ENCODE measurements at regions not wholly inside any gene's neighbourhood (a gene's known extent, or its start where the extent isn't known, plus 50 kb on each side); places are given as distances from the start of the nearest gene placed in this dataset.
A peak's percentile ranks its signal among the peaks of the same experiment; 100 is the strongest.

DNA sequence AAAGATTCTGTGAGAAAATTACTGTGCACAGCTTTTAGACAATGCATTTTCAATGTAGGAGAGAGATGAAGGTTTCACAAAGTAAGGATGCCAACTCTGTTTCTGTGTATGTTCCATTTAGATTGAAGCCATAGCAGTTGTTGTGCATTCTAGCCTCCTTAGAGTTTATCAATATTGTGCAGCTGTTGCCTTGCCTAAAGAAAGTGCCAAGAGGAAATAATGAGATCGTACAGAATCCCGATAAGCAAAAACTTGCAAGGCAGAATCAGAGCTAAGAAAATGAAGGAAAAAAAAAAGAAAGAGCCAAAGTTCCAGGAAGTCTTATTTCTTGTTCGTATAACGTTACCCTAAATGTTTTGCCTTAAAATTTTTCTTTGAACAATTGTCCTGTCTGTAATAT lies 965.0 kb downstream of the DCDC2C start:
- in situ Hi-C loops (cut with HindIII; ENCODE audit: low pct_unique_long_range_greater_than_20kb, low sequenced_read_pairs): no loop called here

DNA sequence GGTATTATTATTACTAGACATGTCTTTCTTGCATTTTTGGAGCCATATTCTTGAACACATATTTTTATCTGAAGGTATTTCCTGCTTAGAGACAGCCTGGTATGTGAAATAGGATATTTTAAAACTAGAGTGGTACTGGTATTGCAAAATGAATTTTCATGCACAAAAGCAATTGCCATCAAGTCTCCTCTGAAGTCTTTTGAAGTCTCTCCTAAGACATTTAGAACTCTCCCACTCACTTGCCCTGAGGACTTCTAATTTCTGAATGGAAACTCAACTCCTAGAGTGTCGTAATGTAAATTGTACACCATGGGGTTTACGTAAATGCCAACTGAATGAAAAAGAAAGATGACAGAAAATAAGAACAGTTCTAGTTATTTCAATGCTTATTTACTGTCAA lies 967.0 kb downstream of the DCDC2C start:
- no peak for DNase-seq (ENCODE audit: low read depth)
- in situ Hi-C loops (cut with HindIII; ENCODE audit: low pct_unique_long_range_greater_than_20kb, low sequenced_read_pairs): no loop called here

More for the DNA sequence above, 965.0 kb downstream of the DCDC2C start:
- DNase-seq (ENCODE audit: low read depth): no peak

DNA sequence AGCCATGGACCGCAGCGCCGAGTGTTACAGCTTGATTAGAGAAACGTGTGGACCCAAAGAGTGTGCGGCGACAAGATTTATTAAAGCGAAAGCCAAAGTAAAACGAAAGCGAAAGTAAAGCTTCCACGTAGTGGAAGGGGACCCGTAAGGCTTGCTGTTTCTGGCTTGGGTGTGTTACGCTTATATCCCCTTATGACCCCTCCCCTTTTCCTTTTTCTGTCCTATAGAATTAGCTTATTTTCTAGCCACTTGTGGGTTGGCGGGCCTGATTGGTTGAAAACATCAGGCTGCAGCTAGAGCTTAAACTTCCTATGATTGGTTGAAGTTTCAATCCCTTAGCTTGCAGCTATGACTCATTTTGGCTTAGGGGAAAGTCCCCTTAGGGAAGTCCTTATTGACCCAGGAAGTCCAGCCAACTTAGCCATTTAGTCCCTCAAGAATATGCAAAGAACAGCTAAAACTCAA lies 969.7 kb downstream of the DCDC2C start:
- DNase-seq (ENCODE audit: low read depth): peak; percentile 99
- in situ Hi-C loops (cut with HindIII; ENCODE audit: low pct_unique_long_range_greater_than_20kb, low sequenced_read_pairs): no loop called here

DNA sequence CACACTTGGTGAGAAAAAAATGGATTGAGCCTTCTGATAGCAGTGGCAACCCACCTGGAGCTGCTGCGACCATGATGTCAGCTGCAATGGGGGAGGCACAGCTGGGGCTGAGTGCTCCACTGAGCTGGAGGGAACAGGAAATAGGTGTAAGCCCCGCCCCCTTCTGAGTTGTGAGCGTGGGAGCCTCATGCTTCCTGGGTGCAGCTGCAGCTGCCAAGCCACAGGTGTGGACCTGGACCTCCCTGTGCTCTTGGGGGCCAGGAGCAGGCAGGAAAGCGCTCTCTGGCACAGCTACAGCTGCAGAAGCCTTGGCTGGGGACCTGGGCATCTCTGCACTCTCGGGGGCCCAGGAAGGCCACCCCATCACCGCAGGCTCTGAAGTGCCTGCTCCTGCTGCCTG lies 970.6 kb downstream of the DCDC2C start:
- DNase-seq (ENCODE audit: low read depth): no peak
- in situ Hi-C loops (cut with HindIII; ENCODE audit: low pct_unique_long_range_greater_than_20kb, low sequenced_read_pairs): no loop called here

DNA sequence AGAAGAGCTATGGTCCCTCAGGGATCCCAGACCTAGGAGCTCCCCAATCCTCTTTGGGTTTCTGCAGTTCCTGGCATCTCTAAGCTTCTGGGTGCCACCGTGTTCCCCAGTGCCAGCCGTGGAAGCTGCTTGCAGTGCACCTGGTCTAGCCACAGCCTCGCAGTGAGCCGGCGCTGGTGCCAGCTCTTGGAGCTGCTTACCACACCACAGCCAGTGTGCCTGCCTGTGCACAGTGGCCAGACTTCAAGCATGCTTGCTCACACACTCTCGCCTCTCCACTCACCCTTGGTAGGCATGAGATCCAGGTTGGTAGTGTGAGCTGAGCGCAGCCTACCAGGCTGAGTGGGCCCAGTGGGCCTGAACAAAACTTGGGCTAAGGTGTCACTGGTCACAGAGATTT lies 971.9 kb downstream of the DCDC2C start:
- in situ Hi-C loops (cut with HindIII; ENCODE audit: low pct_unique_long_range_greater_than_20kb, low sequenced_read_pairs): no loop called here
- no peak for DNase-seq (ENCODE audit: low read depth)

DNA sequence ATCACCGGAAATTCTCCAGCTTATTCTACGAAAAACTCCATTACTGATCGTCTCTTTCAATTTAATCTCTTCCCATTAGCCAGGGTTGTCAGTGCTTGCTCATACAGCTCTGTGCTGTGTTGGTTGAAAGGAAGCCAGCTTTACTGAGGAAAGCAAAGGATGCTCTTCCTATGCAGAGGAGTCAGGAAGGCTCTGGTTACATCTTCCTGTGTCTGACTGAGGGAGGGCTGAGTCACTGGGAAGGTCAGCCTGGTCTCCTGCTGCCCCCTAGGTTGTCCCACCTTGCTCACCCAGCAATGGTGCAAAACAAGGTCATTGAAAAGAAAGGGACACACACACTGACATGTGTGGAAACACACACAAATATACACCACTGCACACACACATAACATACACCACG lies 975.6 kb downstream of the DCDC2C start:
- DNase-seq (ENCODE audit: low read depth): no peak
- in situ Hi-C loops (cut with HindIII; ENCODE audit: low pct_unique_long_range_greater_than_20kb, low sequenced_read_pairs): no loop called here

DNA sequence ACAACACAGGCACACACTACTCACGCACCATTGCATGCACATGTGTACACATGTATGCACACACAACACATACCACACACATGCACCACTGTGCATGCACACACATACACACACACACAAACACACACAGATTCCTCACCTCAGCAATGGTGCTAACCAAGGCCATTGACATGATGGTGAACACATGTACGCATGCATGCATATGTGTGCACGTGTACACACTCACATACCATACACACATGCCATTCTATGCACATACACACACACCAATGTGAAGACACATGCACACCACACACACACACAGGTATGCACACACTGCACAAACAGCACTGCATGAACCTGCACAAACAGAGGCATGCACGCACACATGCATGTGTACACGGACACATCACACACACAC lies 976.0 kb downstream of the DCDC2C start:
- DNase-seq (ENCODE audit: low read depth): no peak
- in situ Hi-C loops (cut with HindIII; ENCODE audit: low pct_unique_long_range_greater_than_20kb, low sequenced_read_pairs): no loop called here

DNA sequence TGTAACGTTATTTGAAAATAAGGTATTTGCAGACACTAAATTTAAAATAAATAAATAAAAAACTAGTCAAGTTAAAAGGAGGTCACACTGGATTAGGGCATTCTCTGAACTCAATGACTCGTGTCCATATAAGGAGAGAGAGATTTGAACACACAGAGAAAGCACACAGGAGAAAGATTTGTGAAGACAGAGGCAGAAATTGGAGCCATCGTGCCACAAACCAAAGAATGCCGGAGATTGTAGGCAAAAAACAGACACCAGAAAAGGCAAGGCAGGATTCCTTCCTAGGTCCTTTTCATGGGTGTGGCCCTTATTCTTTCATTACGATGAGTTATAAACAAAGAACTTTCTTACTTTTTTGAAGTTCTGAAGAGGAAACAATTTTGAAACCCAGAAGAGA lies 981.5 kb downstream of the DCDC2C start:
- in situ Hi-C loops (cut with HindIII; ENCODE audit: low pct_unique_long_range_greater_than_20kb, low sequenced_read_pairs): no loop called here
- no peak for DNase-seq (ENCODE audit: low read depth)

DNA sequence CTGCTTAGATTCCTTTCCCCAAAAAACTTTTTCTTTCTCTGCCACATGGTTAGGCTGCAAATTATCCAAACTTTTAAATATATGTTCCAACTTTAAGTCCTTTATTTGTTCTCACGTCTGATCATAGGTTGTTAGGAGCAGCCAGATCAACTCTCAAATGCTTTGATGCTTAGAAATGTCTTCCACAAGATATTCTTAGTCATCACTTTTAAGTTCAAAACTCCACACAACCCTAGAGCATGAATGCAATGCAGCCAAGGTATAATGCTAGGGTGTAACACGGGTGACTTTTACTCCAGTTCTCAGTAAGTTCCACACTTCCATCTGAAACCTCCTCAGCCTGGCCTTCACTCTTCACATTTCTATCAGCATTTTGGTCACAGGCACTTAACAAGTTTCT lies 987.5 kb downstream of the DCDC2C start:
- DNase-seq (ENCODE audit: low read depth): no peak
- in situ Hi-C loops (cut with HindIII; ENCODE audit: low pct_unique_long_range_greater_than_20kb, low sequenced_read_pairs): no loop called here

DNA sequence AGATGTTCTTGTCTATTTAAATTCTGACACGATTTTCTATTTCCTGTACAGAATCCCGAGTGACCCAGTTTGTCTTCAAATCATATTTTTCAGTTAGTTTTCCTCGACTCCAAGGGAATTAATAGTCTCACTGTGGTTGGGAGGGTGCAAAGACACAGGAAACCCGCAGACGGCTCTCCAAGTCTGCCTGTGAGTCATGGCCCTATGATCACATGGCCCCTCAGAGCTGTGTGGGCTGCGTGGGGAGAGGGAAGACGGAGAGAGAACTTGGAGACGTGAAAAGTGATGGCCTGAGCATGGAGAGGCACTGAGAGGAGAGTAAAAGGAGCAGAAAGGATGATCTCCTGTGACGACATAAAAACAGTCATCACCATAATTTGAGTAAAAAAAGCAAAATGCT lies 989.9 kb downstream of the DCDC2C start:
- no peak for DNase-seq (ENCODE audit: low read depth)
- in situ Hi-C loops (cut with HindIII; ENCODE audit: low pct_unique_long_range_greater_than_20kb, low sequenced_read_pairs): no loop called here

DNA sequence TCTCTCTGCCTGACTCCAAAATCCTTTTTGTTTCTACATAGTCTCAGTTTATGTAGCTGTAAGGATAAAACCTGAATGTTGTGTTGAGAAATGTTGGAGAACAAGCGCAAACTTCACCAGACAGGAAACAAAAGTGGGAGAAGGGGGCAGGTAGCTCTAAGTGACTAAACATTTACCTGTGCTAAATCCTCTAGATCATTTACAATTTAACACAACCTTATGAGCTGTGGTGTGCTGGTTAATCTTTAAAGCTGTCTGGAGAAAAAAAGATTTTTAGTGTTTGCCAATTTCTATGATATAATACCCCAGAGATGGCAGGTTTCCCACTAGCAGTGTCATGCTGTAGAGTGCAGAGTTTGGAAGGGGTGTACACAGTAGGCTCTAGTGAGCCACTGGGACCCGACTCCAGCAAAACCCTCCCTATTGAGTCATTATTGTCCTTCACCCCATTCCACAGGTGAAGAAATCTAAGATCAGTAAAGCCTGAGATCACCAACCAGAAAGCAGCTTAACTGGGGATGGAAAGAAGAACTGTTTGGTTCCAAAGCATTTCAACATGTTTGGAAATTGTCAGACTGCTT lies 992.0 kb downstream of the DCDC2C start:
- no peak for DNase-seq (ENCODE audit: low read depth)
- in situ Hi-C loops (cut with HindIII; ENCODE audit: low pct_unique_long_range_greater_than_20kb, low sequenced_read_pairs): no loop called here

DNA sequence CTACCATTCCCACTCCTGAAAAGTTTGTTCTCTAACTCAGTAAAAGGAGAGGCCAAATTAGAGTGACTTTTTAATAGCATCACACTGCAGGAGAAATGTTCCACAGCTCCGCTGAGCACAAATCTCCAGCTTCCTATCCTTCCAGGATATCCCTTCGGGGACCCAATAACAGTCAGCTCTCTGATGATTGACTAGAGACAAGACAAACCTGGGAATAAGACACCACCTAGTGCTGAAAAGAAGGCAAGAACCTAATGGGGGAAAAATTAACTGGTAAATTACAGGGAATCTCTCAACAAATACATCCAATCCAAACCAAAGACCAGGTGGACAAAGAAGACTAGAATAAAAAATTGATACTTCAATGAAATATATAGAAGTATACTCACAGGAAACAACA lies 977.1 kb upstream of the SOX11 start:
- peak; percentile 22 for DNase-seq (ENCODE audit: low read depth)
- in situ Hi-C loops (cut with HindIII; ENCODE audit: low pct_unique_long_range_greater_than_20kb, low sequenced_read_pairs): no loop called here

DNA sequence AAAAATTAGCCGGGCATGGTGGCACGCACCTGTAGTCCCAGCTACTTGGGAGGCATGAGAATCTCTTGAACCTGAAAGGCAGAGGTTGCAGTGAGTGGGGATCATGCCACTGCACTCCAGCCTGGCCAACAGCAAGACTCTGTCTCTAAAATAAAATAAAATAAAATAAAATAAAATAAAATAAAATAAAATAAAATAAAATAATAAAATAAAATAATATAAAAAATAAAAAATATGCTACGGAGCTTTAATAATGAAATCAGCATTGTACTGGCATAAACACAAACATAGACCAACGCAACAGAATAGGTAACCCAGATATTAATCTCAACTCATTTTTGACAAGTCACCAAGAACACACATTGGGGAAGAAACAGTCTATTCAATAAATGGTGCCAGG lies 973.4 kb upstream of the SOX11 start:
- in situ Hi-C loops (cut with HindIII; ENCODE audit: low pct_unique_long_range_greater_than_20kb, low sequenced_read_pairs): no loop called here
- no peak for DNase-seq (ENCODE audit: low read depth)

DNA sequence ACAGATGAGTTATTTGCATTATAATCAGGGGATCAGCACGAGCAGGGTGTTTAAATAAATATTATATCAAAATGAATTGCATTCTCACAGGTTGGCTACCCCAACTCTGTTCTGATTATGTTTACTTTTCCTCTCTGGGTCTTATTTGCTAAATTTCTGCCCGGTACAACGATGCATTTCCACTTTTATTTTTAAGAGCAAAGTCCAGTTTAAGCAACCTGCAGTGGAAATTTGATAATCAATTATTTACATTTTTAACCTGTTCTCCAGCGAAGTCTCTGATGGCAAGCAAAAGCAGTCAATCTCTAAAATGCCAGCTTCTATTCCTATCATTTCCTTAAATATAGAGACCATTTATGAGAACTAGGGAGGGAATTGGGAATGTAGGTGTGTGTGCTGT lies 966.6 kb upstream of the SOX11 start:
- in situ Hi-C loops (cut with HindIII; ENCODE audit: low pct_unique_long_range_greater_than_20kb, low sequenced_read_pairs): no loop called here

DNA sequence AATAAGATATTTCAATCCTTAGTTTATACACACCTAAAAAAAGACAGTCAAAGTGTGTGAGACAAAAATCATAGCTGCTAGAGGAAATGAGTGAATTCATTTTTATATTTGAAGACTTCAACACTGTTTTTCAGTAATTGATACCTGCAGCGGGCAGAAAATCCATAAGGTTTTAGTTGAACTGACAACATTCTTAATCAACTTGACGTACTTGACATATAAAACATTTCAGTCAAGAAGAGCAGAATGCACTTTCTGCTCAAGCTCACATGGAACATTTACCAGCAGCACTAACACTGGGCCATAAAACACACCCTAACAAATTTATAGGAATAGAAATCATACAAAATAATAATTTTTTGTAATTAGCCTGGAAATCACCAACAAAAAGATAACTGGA lies 959.6 kb upstream of the SOX11 start:
- no peak for DNase-seq (ENCODE audit: low read depth)
- in situ Hi-C loops (cut with HindIII; ENCODE audit: low pct_unique_long_range_greater_than_20kb, low sequenced_read_pairs): no loop called here

More for the DNA sequence above, 966.6 kb upstream of the SOX11 start:
- DNase-seq (ENCODE audit: low read depth): no peak

DNA sequence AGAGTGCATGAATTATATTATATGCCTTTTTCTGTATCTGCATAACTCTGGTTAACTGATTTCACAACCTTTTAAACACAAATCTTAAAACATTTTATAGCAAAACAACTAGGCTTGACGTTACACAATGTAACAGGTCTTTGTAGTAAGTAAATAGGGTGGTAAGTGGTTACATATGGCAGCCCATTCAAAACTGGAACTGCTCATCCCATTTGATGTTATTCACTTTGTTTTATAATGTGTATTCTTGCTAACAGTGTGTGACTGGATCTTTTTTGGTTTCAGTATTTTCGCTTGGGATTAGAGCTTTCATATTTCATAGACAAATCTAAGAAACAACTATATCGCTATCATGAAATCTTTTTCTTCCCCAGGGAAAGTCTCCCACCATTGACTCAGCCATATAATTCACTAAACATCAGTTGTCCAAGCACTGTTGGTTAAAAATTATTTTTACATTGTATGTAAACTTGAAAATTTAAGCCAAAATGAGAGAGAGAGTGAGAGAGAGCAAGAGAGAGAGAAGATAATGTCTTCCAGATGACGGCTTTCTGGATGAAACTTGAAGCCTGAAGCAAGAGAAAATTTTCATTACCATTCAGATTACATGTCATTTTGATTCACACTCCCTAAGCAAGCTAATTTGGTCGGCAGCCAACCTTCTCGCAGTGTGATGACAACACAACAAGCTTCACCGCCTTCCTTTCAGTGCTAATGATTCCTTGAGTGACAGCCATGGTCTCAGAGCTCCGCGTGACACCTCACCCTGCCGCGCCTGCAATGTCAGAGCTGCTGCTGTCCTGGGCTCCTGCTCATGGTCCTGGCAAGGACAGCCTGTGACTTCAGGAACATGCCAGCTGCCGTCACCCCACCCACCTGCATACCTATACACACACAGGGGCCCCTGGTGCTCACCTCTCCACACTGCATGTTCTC lies 946.9 kb upstream of the SOX11 start:
- DNase-seq (ENCODE audit: low read depth): peak; percentile 2
- in situ Hi-C loops (cut with HindIII; ENCODE audit: low pct_unique_long_range_greater_than_20kb, low sequenced_read_pairs): no loop called here

DNA sequence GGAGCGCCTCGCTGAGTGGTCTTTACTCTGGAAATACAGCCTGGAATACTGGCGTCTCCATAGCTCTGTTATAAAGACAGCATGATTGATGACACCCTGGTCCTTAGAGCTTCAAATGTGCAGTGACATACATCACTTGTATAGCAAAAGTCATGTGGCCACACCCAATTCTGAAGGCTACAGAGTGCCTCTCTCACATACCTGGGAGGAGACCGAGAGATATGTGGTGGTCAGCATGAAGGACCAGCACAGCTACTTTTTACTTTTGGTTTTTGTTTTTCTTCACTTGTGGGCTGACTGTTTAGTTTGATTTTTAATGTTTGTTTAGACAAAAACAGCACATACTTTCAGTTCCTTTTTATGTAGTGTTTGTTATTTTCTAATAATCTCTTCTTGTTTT lies 938.5 kb upstream of the SOX11 start:
- in situ Hi-C loops (cut with HindIII; ENCODE audit: low pct_unique_long_range_greater_than_20kb, low sequenced_read_pairs): no loop called here
- no peak for DNase-seq (ENCODE audit: low read depth)

DNA sequence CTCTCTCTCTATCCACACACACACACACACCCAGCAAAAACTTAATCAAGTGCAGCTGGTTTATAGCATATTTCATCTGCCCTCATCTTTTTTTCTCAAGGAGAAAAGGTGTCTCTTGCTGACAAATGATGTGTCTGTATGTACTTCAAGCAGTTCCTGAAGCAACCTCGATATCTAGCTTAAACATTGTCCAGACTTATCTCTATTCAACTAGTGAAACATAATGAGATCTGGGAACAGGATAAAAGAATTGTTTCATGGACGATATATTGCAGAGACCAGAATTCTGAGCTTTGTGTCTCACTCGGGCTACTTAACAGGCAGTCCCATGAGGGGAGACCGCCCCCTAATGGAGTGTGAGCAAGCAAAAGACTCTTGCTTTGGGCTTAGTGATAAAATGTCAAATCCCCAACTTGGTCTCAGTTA lies 929.2 kb upstream of the SOX11 start:
- DNase-seq (ENCODE audit: low read depth): peak; percentile 12
- in situ Hi-C loops (cut with HindIII; ENCODE audit: low pct_unique_long_range_greater_than_20kb, low sequenced_read_pairs): no loop called here

DNA sequence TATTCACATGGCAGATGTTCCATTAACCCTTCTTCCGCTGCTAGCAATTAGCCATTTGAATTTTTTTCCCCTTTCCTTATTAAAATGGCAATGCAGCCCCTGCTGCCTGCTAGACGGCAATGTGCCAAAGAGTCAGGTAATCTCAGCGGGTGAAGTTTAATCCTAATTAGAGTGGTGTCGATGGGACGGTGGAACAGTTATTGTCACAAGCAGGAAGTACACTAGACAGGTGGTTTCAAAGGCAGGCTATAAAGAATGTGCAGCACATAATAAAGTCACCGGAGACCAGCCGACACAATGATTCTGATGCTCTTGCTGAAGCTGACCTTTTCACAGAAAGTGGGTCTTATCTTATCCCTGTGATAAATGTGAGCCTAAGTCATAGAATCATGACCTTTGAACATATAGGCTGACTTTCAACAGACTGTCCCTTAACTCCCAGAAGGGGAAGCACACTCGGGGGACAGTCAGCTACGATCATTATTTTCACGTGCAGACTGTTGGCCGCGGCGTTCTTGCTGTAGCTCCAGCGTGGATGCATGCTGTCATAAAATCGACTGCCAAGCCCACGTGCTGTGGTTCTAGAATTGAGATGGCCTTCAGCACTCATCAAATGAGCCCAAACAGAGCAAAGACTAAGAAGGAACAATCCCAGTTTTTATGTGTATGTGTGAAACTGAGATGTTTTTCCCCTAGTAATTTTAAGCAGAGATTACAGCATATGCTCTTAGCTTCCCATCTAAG lies 926.2 kb upstream of the SOX11 start:
- no peak for DNase-seq (ENCODE audit: low read depth)
- in situ Hi-C loops (cut with HindIII; ENCODE audit: low pct_unique_long_range_greater_than_20kb, low sequenced_read_pairs): no loop called here

All from Caki2 (cell line).